ENCODE measurements at regions not wholly inside any gene's neighbourhood (a gene's known extent, or its start where the extent isn't known, plus 50 kb on each side); places are given as distances from the start of the nearest gene placed in this dataset.

- H3K4me1 ChIP-seq (ENCODE audit: low read depth, poor library complexity, severe bottlenecking) = no peaks in the 10 kb centered on the region
- H3K4me2 ChIP-seq = no peak overlapping the region
- no peak overlapping the region for H3K27ac ChIP-seq
- no peaks in the 10 kb centered on the region for H3K27me3 ChIP-seq (ENCODE audit: insufficient read depth, low read depth)
- TF ChIP-seq CTCF (conservative IDR thresholded peaks at IDR 0.05; ENCODE audit: low read depth, low read length) = no peak
- no peaks in the 10 kb centered on the region for H4K20me1 ChIP-seq (ENCODE audit: insufficient read depth)
- H2AFZ ChIP-seq (ENCODE audit: low read depth) = no peak overlapping the region
- H3K36me3 ChIP-seq (ENCODE audit: insufficient read depth) = no peaks in the 10 kb centered on the region
- H3K79me2 ChIP-seq (ENCODE audit: insufficient read depth, low read depth) = no peaks in the 10 kb centered on the region
- H3K4me3 ChIP-seq (IDR thresholded peaks at IDR 0.05; ENCODE audit: insufficient read depth, low read depth, low read length) = no peak overlapping the region
- no peak overlapping the region for H3K9ac ChIP-seq
These were observed 89.0 kb downstream of the GCNT4 start for GRCh38 chr5:74963407-74963806.

DNA sequence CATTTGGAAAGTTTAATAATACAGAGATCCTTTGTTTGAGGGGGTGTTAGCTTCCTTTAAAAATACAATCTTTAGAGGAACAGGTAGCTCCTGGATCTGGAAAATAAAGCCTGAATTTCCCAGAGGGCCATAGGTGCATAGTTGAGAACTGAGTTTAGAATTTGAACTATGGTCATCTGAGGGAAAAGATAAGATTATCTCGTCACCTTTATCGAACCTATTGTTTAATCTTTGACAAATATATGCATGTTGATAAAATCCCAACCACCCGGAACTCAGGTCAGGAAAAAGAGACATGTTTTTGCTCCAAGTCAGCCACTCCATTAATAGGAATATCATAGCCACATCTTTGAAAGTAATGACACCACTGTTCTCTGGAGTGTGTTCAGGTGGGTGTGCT is 91.7 kb upstream of the FAM169A start:
- no peak for TF ChIP-seq CTCF (conservative IDR thresholded peaks at IDR 0.05; ENCODE audit: low read depth, low read length)
- Histone ChIP-seq H3K27ac (no peak overlapping the region), H4K20me1 (ENCODE audit: insufficient read depth) (no peaks in the 10 kb centered on the region), H2AFZ (ENCODE audit: low read depth) (no peak overlapping the region), H3K4me3 (IDR thresholded peaks at IDR 0.05; ENCODE audit: insufficient read depth, low read depth, low read length) (no peak overlapping the region), H3K27me3 (ENCODE audit: insufficient read depth, low read depth) (no peaks in the 10 kb centered on the region), H3K4me1 (ENCODE audit: low read depth, poor library complexity, severe bottlenecking) (no peaks in the 10 kb centered on the region), H3K36me3 (ENCODE audit: insufficient read depth) (no peaks in the 10 kb centered on the region), H3K79me2 (ENCODE audit: insufficient read depth, low read depth) (no peaks in the 10 kb centered on the region), H3K9ac (no peak overlapping the region), H3K4me2 (no peak overlapping the region)

DNA sequence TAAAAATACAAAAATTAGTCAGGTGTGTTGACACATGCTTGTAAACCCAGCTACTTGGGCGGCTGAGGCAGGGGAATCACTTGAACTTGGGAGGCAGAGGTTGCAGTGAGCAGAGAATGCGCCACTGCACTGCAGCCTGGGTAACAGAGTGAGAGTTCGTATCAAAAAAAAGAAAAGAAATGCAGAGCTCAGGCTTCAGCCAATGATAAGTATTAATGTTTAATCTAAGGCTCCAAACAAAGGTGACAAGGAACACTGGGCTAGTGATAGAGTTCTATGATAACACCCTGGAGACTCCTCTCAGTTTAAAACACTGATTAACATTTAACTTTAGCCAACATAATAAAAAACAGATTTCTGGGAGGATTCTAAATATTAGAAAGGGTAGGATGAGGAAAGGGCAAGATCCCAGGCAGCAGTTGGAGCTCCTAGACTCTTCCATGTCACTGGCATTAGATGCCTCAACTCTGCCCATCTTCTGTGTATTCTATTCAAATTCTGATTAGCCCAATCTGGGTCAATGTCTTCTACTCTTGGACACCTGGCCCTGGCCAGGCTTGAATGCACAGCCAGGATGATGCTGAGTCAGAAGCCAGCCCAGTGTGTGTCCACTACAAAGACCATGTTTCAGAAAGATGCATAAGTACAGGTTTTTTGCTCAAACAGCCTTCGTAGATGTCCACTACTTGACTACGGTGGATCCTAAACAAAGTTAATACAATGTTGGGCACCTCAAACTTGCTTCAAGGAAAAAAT is 91.0 kb upstream of the FAM169A start:
- TF ChIP-seq CTCF (conservative IDR thresholded peaks at IDR 0.05; ENCODE audit: low read depth, low read length) = no peak
- H3K36me3 ChIP-seq (ENCODE audit: insufficient read depth) = no peaks in the 10 kb centered on the region
- no peak overlapping the region for H3K4me2 ChIP-seq
- H3K4me1 ChIP-seq (ENCODE audit: low read depth, poor library complexity, severe bottlenecking) = no peaks in the 10 kb centered on the region
- no peak overlapping the region for H3K4me3 ChIP-seq (IDR thresholded peaks at IDR 0.05; ENCODE audit: insufficient read depth, low read depth, low read length)
- H3K27me3 ChIP-seq (ENCODE audit: insufficient read depth, low read depth) = no peaks in the 10 kb centered on the region
- H3K27ac ChIP-seq = no peak overlapping the region
- H3K79me2 ChIP-seq (ENCODE audit: insufficient read depth, low read depth) = no peaks in the 10 kb centered on the region
- H2AFZ ChIP-seq (ENCODE audit: low read depth) = no peak overlapping the region
- H3K9ac ChIP-seq = no peak overlapping the region
- no peaks in the 10 kb centered on the region for H4K20me1 ChIP-seq (ENCODE audit: insufficient read depth)

DNA sequence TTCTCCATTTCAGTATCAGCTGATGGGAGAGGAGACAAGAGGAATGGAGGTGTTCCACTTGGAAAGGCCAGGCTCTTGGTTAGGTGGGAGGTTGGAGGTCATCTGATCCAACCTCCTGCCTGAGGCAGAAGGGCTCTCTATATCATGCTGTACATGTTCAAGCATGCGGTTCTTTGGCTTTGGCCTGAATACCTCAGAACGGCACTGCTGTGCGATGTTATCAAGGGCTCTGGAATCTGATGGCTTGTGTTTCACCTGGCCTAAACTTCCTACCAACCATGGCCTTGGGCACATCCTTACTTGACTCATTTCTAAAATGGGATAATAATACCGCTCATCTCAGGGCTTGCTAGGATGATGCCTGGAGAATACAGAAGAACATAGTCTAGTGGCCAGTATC is 90.1 kb upstream of the FAM169A start:
- H4K20me1 ChIP-seq (ENCODE audit: insufficient read depth) = no peaks in the 10 kb centered on the region
- no peaks in the 10 kb centered on the region for H3K79me2 ChIP-seq (ENCODE audit: insufficient read depth, low read depth)
- no peak overlapping the region for H3K9ac ChIP-seq
- no peak overlapping the region for H3K4me3 ChIP-seq (IDR thresholded peaks at IDR 0.05; ENCODE audit: insufficient read depth, low read depth, low read length)
- no peaks in the 10 kb centered on the region for H3K27me3 ChIP-seq (ENCODE audit: insufficient read depth, low read depth)
- H3K36me3 ChIP-seq (ENCODE audit: insufficient read depth) = no peaks in the 10 kb centered on the region
- no peak overlapping the region for H3K4me2 ChIP-seq
- no peak overlapping the region for H3K27ac ChIP-seq
- TF ChIP-seq CTCF (conservative IDR thresholded peaks at IDR 0.05; ENCODE audit: low read depth, low read length) = no peak
- H3K4me1 ChIP-seq (ENCODE audit: low read depth, poor library complexity, severe bottlenecking) = peaks cover 4% of the 10 kb centered on the region
- no peak overlapping the region for H2AFZ ChIP-seq (ENCODE audit: low read depth)

All from KMS-11 (cell line).